A673 (cell line): ENCODE measurements at regions not wholly inside any gene's neighbourhood (a gene's known extent, or its start where the extent isn't known, plus 50 kb on each side); places are given as distances from the start of the nearest gene placed in this dataset.

Experiments
- EZH2 ChIP-seq: fragments of 200-600 bp; sonication (generic); IDR thresholded peaks from 2 replicates; pipeline ENCODE4 v1.6.1; 2017; ENCODE audit warnings: borderline replicate concordance, low read depth, mild to moderate bottlenecking, mixed read lengths, antibody characterized with exemption, low read length; ENCODE audit not compliant: poor library complexity, severe bottlenecking
- TF ChIP-seq, protein P1 (sequence below): fragments of 300-800, 200-600 bp; sonication (generic); conservative IDR thresholded peaks from 2 replicates; pipeline ENCODE4 v1.5.1; 2017; ENCODE audit warnings: low read depth, mild to moderate bottlenecking, antibody characterized with exemption, low read length, moderate library complexity, mixed read lengths

DNA sequence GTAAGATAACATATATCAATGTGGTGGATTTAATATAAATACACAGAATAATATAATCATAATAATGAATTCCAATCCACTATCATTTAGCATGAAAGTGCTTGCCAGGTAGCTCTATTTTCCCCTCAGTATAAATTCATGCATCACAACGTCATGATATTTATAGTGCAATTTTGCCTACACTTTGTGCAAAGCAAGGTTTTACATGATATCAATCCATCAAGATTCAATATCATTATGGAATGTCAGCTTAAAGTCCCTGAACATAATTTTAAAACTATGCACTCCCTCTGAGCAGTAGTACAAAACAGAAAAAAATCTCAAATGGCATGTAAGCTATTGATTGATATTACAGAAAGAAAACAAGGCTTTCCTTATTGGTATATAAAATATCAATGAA is 962.2 kb upstream of the PCDH20 start:
- TF ChIP-seq, protein P1, sequence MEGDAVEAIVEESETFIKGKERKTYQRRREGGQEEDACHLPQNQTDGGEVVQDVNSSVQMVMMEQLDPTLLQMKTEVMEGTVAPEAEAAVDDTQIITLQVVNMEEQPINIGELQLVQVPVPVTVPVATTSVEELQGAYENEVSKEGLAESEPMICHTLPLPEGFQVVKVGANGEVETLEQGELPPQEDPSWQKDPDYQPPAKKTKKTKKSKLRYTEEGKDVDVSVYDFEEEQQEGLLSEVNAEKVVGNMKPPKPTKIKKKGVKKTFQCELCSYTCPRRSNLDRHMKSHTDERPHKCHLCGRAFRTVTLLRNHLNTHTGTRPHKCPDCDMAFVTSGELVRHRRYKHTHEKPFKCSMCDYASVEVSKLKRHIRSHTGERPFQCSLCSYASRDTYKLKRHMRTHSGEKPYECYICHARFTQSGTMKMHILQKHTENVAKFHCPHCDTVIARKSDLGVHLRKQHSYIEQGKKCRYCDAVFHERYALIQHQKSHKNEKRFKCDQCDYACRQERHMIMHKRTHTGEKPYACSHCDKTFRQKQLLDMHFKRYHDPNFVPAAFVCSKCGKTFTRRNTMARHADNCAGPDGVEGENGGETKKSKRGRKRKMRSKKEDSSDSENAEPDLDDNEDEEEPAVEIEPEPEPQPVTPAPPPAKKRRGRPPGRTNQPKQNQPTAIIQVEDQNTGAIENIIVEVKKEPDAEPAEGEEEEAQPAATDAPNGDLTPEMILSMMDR, result no peak
- TF ChIP-seq EZH2, result no peak
